Upper lobe of left lung (tissue), 4 donors: ENCODE measurements at regions not wholly inside any gene's neighbourhood (a gene's known extent, or its start where the extent isn't known, plus 50 kb on each side); places are given as distances from the start of the nearest gene placed in this dataset.

ENCODE experiments used
- POLR2A ChIP-seq, 4 donors: fragments of 450-650 bp; IDR thresholded peaks; one replicate each; pipeline ENCODE4 v1.5.1; 2016 to 2017; ENCODE audit warnings: antibody characterized with exemption in 4 of 4, mild to moderate bottlenecking in 2 of 4
- POLR2AphosphoS5 ChIP-seq, 2 donors: sonication (generic); formaldehyde crosslinking; IDR thresholded peaks; one replicate each; pipeline ENCODE4 v1.5.1; 2017; ENCODE audit warnings: antibody characterized with exemption in 2 of 2
- TF ChIP-seq, protein P1 (sequence below), 6 experiments: fragments of 450-650 bp in 4 of 6; fragments of 200-600 bp in 2 of 6; sonication (generic) in 2 of 6; IDR thresholded peaks; one replicate each; pipeline ENCODE4 v1.5.1; 2016 to 2019; ENCODE audit warnings: antibody characterized with exemption in 6 of 6

- TF ChIP-seq POLR2A (IDR thresholded peaks at IDR 0.05) = no peak
- no peak for TF ChIP-seq POLR2AphosphoS5 (IDR thresholded peaks at IDR 0.05)
- TF ChIP-seq, protein P1, sequence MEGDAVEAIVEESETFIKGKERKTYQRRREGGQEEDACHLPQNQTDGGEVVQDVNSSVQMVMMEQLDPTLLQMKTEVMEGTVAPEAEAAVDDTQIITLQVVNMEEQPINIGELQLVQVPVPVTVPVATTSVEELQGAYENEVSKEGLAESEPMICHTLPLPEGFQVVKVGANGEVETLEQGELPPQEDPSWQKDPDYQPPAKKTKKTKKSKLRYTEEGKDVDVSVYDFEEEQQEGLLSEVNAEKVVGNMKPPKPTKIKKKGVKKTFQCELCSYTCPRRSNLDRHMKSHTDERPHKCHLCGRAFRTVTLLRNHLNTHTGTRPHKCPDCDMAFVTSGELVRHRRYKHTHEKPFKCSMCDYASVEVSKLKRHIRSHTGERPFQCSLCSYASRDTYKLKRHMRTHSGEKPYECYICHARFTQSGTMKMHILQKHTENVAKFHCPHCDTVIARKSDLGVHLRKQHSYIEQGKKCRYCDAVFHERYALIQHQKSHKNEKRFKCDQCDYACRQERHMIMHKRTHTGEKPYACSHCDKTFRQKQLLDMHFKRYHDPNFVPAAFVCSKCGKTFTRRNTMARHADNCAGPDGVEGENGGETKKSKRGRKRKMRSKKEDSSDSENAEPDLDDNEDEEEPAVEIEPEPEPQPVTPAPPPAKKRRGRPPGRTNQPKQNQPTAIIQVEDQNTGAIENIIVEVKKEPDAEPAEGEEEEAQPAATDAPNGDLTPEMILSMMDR (IDR thresholded peaks at IDR 0.05) = no peak
Observed at GRCh38 chr10:33476757-33477273, 142.3 kb upstream of the NRP1 start.
